ENCODE measurements at regions not wholly inside any gene's neighbourhood (a gene's known extent, or its start where the extent isn't known, plus 50 kb on each side); places are given as distances from the start of the nearest gene placed in this dataset.

DNA sequence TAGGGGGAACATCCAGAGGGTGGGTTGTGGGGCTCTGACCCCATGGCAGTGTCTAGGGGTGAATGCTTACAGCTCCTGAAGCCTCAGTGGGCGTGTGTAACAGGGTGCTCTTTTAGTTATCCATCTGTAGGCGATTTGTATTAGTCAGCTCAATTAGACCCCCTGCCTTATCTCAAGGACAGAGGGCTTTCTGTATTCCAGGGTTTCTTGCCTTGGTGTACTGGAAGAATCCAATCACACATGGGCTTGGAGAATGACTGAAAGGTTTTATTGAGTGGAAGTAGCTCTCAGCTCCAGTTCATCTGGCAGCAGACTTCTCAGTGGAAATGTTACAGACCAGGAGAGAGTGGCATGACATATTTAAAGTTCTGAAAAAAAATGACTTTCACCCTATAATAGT, 334.0 kb upstream of the GCFC2 start:
- ChIA-PET POLR2A (ENCODE audit: unreplicated experiment) (no interaction called here), CTCF (no interaction called here)
- Histone ChIP-seq H3K9ac (ENCODE audit: low read length) (no peak overlapping the region), H2AFZ (ENCODE audit: low read length) (no peak overlapping the region), H3K4me1 (ENCODE audit: insufficient read depth, low read length) (no peaks in the 10 kb centered on the region), H3K79me2 (ENCODE audit: low read length) (no peaks in the 10 kb centered on the region), H3F3A (ENCODE audit: low read length, unreplicated experiment) (no peaks in the 10 kb centered on the region), H3K27ac (ENCODE audit: low read length) (no peak overlapping the region), H4K20me1 (ENCODE audit: low read length) (no peaks in the 10 kb centered on the region), H3K4me3 (ENCODE audit: low read length) (no peak overlapping the region), H3K36me3 (ENCODE audit: low read depth, low read length) (no peaks in the 10 kb centered on the region), H3K27me3 (ENCODE audit: low read length) (no peaks in the 10 kb centered on the region), H3K9me3 (ENCODE audit: low read length) (no peaks in the 10 kb centered on the region), H3K9me2 (replicated peaks; ENCODE audit: low read length) (no peaks in the 10 kb centered on the region), H3K4me2 (ENCODE audit: low read length) (no peak overlapping the region)
- DNase-seq (no peak), ATAC-seq (no peak)
- BruUV-seq (replicated peaks) = no TSS peak
- intact Hi-C loops (cut with micrococcal nuclease) = no loop called here
- TF ChIP-seq, protein P1, sequence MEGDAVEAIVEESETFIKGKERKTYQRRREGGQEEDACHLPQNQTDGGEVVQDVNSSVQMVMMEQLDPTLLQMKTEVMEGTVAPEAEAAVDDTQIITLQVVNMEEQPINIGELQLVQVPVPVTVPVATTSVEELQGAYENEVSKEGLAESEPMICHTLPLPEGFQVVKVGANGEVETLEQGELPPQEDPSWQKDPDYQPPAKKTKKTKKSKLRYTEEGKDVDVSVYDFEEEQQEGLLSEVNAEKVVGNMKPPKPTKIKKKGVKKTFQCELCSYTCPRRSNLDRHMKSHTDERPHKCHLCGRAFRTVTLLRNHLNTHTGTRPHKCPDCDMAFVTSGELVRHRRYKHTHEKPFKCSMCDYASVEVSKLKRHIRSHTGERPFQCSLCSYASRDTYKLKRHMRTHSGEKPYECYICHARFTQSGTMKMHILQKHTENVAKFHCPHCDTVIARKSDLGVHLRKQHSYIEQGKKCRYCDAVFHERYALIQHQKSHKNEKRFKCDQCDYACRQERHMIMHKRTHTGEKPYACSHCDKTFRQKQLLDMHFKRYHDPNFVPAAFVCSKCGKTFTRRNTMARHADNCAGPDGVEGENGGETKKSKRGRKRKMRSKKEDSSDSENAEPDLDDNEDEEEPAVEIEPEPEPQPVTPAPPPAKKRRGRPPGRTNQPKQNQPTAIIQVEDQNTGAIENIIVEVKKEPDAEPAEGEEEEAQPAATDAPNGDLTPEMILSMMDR (conservative IDR thresholded peaks at IDR 0.05; ENCODE audit: low read depth, low read length) = no peak
- no peak for TF ChIP-seq EZH2phosphoT487 (IDR thresholded peaks at IDR 0.05; ENCODE audit: borderline replicate concordance, low read length)
- no peak for TF ChIP-seq EZH2 (IDR thresholded peaks at IDR 0.05; ENCODE audit: low read length, unreplicated experiment)

- Histone ChIP-seq H4K20me1 (ENCODE audit: low read length) (no peaks in the 10 kb centered on the region), H3K9me2 (replicated peaks; ENCODE audit: low read length) (no peaks in the 10 kb centered on the region), H2AFZ (ENCODE audit: low read length) (no peak overlapping the region), H3K4me3 (ENCODE audit: low read length) (no peak overlapping the region), H3K9me3 (ENCODE audit: low read length) (no peaks in the 10 kb centered on the region), H3K4me1 (ENCODE audit: insufficient read depth, low read length) (no peaks in the 10 kb centered on the region), H3F3A (ENCODE audit: low read length, unreplicated experiment) (no peaks in the 10 kb centered on the region), H3K27ac (ENCODE audit: low read length) (no peak overlapping the region), H3K4me2 (ENCODE audit: low read length) (no peak overlapping the region), H3K9ac (ENCODE audit: low read length) (no peak overlapping the region), H3K79me2 (ENCODE audit: low read length) (no peaks in the 10 kb centered on the region), H3K36me3 (ENCODE audit: low read depth, low read length) (no peaks in the 10 kb centered on the region), H3K27me3 (ENCODE audit: low read length) (no peaks in the 10 kb centered on the region)
- CTCF ChIA-PET = interaction anchor here (0.5 kb wide), 1 partner anchor 10 kb away, joined by 15 read pairs; no protein-coding TSS in a partner anchor
- DNase-seq (no peak), ATAC-seq (no peak)
- BruUV-seq (replicated peaks) = no TSS peak
- TF ChIP-seq EZH2 (IDR thresholded peaks at IDR 0.05; ENCODE audit: low read length, unreplicated experiment) = no peak
- no peak for TF ChIP-seq EZH2phosphoT487 (IDR thresholded peaks at IDR 0.05; ENCODE audit: borderline replicate concordance, low read length)
- TF ChIP-seq, protein P1 (conservative IDR thresholded peaks at IDR 0.05; ENCODE audit: low read depth, low read length) = no peak
- POLR2A ChIA-PET (ENCODE audit: unreplicated experiment) = no interaction called here
- intact Hi-C loops (cut with micrococcal nuclease) = no loop called here
Measured at GRCh38 chr2:76039505-76039904, 328.8 kb upstream of the GCFC2 start.

GRCh38 chr2:76027761-76028160, 317.0 kb upstream of the GCFC2 start:
- intact Hi-C loops (cut with micrococcal nuclease) = no loop called here
- no TSS peak for BruUV-seq (replicated peaks)

More at GRCh38 chr2:76027761-76028160, 317.0 kb upstream of the GCFC2 start:
- POLR2A ChIA-PET (ENCODE audit: unreplicated experiment) = no interaction called here
- Histone ChIP-seq H3K9ac (ENCODE audit: low read length) (no peak overlapping the region), H3K4me3 (ENCODE audit: low read length) (no peak overlapping the region), H3K27me3 (ENCODE audit: low read length) (no peaks in the 10 kb centered on the region), H3K4me1 (ENCODE audit: insufficient read depth, low read length) (no peaks in the 10 kb centered on the region), H3K36me3 (ENCODE audit: low read depth, low read length) (no peaks in the 10 kb centered on the region), H3K79me2 (ENCODE audit: low read length) (no peaks in the 10 kb centered on the region), H3F3A (ENCODE audit: low read length, unreplicated experiment) (no peaks in the 10 kb centered on the region), H3K4me2 (ENCODE audit: low read length) (no peak overlapping the region), H2AFZ (ENCODE audit: low read length) (no peak overlapping the region), H3K27ac (ENCODE audit: low read length) (no peak overlapping the region), H3K9me2 (replicated peaks; ENCODE audit: low read length) (no peaks in the 10 kb centered on the region), H3K9me3 (ENCODE audit: low read length) (no peaks in the 10 kb centered on the region), H4K20me1 (ENCODE audit: low read length) (no peaks in the 10 kb centered on the region)
- TF ChIP-seq EZH2 (IDR thresholded peaks at IDR 0.05; ENCODE audit: low read length, unreplicated experiment) (no peak), EZH2phosphoT487 (IDR thresholded peaks at IDR 0.05; ENCODE audit: borderline replicate concordance, low read length) (no peak)
- TF ChIP-seq, protein P1 (conservative IDR thresholded peaks at IDR 0.05; ENCODE audit: low read depth, low read length) = no peak
- CTCF ChIA-PET = no interaction called here
- DNase-seq (no peak), ATAC-seq (no peak)
